KBM-7 (cell line): ENCODE measurements at regions not wholly inside any gene's neighbourhood (a gene's known extent, or its start where the extent isn't known, plus 50 kb on each side); places are given as distances from the start of the nearest gene placed in this dataset.

ENCODE experiments used
- DNase-seq: peaks from one replicate; pipeline ENCODE4 v3.0.0-alpha.2; 2015
- in situ Hi-C: fragments of 300-500 bp; cut with MboI; formaldehyde crosslinking; loops from 2 replicates; pipeline ENCODE4 v1.14.3; 2020; ENCODE audit warnings: low sequenced_read_pairs, low pct_unique_long_range_greater_than_20kb, mixed read lengths

DNA sequence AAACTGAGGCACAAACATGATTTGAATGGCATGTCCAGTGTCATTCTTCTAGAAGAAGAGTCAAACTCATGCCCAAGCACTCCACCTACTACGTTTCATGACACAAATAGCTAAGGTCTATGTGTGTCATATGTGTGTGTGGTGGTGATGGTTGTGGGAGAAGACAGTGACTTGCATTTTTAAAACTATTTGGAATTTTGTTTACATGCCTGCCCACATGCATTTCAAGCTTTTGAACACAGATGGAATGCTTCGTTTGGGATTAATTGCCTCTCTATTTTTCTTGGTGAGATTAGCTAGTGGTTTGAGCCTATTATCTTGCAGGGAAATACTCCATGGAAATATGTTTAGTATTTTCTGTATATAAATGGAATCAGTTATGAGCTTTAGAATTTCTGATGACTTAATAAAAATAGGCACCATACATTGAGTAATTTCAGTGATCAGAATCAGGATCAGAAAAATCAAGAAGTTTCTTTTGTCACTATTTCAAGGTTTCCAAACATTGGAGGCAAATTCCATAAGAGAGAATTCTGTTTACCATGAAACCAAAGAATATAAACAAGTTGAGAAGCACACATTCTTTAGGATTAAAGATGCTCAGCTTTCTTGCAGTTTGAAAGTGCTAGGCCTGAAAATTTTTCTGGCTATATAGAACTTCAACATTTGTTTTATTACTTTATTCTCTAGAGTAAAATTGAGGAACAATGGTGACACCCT, 260.3 kb upstream of the SEMA6A start:
- in situ Hi-C loops, result no loop called here
- DNase-seq, result no peak

GRCh38 chr5:116830079-116830478, 255.5 kb upstream of the SEMA6A start:
- no peak for DNase-seq
- in situ Hi-C loops, result no loop called here

GRCh38 chr5:116827078-116827477, 252.5 kb upstream of the SEMA6A start:
- in situ Hi-C loops, result no loop called here
- no peak for DNase-seq

GRCh38 chr5:116825486-116825885, 250.9 kb upstream of the SEMA6A start:
- DNase-seq, result no peak
- in situ Hi-C loops, result no loop called here

DNA sequence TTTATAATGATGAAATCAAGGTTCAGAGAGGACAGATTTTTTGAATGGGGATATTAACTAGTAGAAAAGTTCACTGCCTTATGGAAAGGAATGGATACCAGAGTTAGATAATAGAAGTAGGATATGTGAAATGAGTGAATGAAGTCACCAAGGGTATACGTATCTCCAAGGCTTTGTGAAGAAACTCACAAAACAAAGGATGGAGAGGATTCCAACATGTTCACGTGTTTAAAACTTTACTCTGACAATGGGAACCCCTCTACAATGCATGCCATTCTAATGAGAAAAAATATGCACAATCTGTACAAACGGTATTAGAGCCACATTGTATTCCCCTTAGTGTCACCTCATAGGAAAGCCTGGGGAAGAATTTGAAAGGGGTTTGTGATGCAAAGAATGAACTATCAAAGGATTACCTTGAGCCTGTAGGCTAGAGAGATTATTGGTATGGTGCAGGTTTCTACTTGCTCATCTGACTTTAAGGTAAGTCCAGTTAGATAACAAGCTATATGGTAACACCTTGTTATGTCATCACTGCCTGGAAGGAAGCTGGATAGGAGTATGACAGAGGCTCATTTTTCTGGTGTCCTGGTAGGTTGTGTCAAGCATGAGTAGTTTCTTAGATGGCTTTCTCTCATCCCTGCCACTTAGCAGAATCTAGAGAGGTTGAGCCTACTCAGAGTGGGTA, 250.3 kb upstream of the SEMA6A start:
- DNase-seq, result no peak
- in situ Hi-C loops, result no loop called here

- no peak for DNase-seq
- in situ Hi-C loops, result no loop called here
Observed at GRCh38 chr5:116814626-116815385, 240.2 kb upstream of the SEMA6A start.

GRCh38 chr5:116813906-116814305, 239.3 kb upstream of the SEMA6A start:
- in situ Hi-C loops, result no loop called here
- DNase-seq, result no peak

GRCh38 chr5:116813356-116813755, 238.7 kb upstream of the SEMA6A start:
- in situ Hi-C loops, result no loop called here
- no peak for DNase-seq

DNA sequence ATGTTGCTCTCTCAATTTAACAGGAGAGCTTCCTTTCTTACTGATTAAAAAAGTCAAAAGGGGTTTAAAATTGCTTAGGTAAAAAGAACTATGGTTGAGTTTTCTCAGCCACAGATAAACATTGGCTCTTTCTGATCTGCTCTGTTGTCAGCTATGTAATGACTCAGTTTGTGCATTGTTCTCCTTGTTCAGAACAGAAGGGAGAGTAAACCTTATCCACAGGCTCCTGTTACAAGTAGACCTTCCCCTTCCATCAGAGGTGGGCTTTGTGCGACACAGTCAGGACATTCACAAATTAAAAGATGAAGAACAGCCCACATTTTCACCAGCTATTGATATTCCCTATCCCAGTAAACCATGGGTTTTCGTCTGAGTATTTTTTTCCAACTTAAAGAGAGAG, 236.3 kb upstream of the SEMA6A start:
- in situ Hi-C loops, result no loop called here
- DNase-seq, result no peak

GRCh38 chr5:116806836-116807235, 232.2 kb upstream of the SEMA6A start:
- DNase-seq, result no peak
- in situ Hi-C loops, result no loop called here

DNA sequence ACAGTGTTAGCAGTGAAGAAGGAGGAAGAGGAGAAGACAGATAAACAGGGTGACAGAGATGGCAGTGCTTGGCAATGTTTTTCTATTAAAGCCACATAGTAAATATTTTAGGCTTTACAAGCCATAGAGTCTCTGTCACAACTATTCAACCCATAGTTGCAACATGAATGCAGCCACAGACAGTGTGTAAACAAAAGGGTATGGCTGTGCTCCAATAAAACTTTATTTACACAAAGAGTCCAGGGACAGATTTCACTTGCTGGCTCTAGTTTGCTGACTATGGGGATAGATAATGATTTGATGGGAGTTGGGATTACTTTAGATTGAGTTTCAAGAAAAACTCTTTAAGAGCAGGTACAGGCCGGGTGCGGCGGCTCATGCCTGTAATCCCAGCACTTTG, 224.8 kb upstream of the SEMA6A start:
- no peak for DNase-seq
- in situ Hi-C loops, result no loop called here

GRCh38 chr5:116795189-116795588, 220.6 kb upstream of the SEMA6A start:
- DNase-seq, result no peak
- in situ Hi-C loops, result no loop called here

- in situ Hi-C loops, result no loop called here
- DNase-seq, result no peak
Observed at GRCh38 chr5:116789522-116789921, 214.9 kb upstream of the SEMA6A start.

DNA sequence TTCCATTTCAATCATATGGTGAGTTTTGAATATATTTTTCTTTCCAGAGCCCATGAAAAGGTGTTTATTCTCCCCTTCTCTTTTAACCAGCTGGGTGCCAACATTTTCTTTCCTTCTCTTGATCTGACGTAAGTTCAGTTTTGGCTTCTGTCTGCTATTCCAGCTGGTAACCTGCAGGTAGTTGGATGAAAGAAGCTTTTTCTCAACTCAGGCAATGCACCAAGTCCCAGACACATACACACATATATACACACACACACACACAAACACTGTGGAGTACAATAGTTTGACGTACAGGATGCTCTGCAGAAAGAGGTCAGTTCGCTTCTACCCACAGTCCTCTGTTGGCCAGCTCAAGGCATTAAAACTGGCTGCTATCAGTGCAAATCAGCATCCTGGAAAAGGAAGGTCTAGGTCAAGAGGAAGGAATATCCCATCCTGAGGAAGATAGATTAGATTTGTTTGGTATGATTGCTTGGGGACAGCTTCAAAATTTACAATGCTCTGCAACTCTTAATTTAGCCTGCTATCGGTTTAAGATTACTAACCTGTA, 214.3 kb upstream of the SEMA6A start:
- in situ Hi-C loops, result no loop called here

DNA sequence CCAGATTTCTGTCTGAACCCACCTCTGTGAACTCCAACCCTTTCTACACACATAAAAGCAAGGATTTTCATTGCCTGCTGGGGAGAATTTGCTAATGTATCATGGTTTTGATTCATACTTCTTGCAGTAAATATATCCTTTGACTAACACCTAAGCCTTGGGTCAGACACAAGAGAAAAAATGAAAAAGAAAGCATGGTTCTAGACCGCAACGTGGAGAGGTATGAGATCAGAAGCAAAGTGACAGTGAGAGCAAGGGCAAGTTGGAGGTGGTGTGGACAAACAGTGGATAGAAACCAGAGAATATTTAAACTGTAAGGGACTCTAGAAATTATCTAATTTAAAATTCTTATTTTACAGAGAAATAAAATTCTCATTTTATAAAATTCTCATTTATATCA, 212.9 kb upstream of the SEMA6A start:
- no peak for DNase-seq
- in situ Hi-C loops, result no loop called here

More for the DNA sequence above, 214.3 kb upstream of the SEMA6A start:
- DNase-seq, result no peak

- DNase-seq, result no peak
- in situ Hi-C loops, result no loop called here
Observed at GRCh38 chr5:116785106-116785505, 210.5 kb upstream of the SEMA6A start.

DNA sequence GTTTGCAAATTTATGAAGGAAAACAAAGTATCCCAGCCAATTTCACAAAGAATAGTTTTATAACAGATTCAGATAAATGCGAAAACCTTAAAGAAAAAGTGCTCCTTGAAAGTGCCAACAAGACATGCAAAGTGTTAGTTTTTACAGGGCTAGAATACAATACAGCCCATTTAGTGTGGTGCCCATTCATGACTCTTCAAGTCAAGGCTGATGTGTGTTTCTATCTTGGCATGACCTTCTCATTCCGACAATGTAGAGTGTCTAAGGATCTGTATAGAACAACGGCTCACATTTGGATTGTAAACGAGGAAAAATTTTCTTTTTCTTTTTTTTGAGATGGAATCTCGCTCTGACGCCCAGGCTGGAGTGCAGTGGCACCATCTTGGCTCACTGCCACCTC, 205.2 kb upstream of the SEMA6A start:
- in situ Hi-C loops, result no loop called here
- no peak for DNase-seq

DNA sequence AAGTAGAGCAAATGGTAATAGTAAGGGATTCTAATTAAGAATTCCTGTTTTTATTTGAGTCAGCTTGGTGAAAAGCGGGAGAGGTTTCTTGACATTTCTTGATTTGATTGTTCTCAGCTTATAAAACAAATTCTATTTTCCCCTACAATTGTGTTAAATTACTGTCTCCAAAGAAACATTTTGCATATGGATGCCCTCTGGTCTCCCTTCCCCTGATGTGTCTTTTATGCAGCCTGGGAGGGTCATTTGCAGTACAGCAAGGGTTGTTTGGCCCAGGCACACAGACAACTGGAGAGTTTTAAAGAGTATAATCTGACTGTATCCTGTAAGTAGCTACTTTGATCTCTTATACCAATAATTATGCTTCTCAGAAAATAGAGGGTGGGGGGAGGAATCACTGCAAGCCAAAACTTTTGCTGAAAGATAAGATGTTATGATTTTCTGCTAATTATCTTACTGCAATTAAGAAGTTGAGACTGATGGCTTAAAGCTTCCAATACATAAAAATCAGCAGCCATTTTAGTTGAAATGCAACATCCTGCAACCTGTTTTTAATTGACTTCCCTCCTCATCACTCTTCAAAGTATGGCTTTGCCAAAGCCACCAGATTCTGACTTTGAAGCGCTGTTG, 204.1 kb upstream of the SEMA6A start:
- in situ Hi-C loops, result no loop called here
- no peak for DNase-seq

DNA sequence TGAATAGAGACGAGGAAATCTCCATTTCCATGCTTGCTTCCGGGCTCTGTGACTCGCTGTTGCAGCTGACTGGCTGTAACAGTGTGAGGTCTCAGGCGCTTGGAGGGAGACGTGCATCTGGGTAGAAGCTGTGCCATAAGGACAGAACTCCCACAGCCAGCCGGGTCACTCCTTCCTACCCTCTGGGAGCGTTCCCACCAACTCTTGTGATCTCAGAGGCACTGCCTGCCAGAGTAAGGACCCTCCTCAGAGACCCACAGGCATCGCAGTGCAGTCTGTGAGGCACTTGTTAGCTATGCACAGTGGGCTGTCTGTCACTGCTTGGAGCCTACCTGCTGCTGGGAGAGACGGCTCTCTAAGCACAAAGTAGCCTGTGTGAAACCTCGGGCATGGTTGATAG, 203.4 kb upstream of the SEMA6A start:
- in situ Hi-C loops, result no loop called here
- DNase-seq, result no peak

DNA sequence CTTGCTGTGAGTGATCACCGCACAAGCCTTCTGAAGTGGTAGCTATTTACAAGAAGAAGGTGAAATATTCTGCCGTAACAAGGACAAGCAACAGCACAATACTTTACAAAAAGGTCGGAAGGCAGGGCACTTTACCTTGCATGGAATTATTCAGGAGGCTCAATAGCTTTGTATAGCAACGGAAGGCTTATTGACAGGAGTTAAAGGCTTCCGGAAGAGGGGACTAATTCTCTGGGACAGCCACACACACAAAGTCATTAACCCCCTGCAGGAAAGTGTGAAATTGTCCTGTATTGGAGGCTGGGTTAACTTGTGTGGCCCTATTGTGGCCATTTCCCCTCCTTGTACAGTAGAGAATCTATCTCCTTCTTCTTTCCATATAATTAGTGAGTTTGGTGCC, 199.3 kb upstream of the SEMA6A start:
- in situ Hi-C loops, result no loop called here
- DNase-seq, result no peak
